ENCODE measurements at regions not wholly inside any gene's neighbourhood (a gene's known extent, or its start where the extent isn't known, plus 50 kb on each side); places are given as distances from the start of the nearest gene placed in this dataset.
"Not testable (repeated sequence)": the region's sequence is repeated elsewhere in the genome, so short reads cannot be mapped to it uniquely, and the experiment has no call there.

DNA sequence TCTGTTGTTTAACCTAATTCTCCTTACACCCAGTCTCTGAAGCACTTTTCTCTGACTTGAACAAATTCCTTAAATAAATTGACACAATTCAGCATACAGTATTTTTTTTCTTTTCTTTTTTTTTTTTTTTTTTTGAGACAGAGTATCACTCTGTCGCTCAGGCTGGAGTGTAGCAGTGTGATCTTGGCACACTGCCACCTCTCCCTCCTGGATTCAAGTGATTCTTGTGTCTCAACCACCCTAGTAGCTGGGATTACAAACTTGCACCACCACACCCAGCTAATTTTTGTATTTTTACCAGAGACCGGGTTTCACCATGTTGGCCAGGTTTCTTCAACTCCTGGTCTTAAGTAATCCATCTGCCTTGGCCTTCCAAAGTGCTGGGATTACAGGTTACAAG is 1498.1 kb upstream of the PCDH10 start:
- TF ChIP-seq POLR2AphosphoS5 (IDR thresholded peaks at IDR 0.05; ENCODE audit: insufficient read depth in 1 of 2, low read depth in 1 of 2): no peak
- no peak for TF ChIP-seq POLR2A (IDR thresholded peaks at IDR 0.05)
- TF ChIP-seq, protein P1, sequence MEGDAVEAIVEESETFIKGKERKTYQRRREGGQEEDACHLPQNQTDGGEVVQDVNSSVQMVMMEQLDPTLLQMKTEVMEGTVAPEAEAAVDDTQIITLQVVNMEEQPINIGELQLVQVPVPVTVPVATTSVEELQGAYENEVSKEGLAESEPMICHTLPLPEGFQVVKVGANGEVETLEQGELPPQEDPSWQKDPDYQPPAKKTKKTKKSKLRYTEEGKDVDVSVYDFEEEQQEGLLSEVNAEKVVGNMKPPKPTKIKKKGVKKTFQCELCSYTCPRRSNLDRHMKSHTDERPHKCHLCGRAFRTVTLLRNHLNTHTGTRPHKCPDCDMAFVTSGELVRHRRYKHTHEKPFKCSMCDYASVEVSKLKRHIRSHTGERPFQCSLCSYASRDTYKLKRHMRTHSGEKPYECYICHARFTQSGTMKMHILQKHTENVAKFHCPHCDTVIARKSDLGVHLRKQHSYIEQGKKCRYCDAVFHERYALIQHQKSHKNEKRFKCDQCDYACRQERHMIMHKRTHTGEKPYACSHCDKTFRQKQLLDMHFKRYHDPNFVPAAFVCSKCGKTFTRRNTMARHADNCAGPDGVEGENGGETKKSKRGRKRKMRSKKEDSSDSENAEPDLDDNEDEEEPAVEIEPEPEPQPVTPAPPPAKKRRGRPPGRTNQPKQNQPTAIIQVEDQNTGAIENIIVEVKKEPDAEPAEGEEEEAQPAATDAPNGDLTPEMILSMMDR (IDR thresholded peaks at IDR 0.05): no peak
- intact Hi-C loops (cut with DNase I): no loop called here

DNA sequence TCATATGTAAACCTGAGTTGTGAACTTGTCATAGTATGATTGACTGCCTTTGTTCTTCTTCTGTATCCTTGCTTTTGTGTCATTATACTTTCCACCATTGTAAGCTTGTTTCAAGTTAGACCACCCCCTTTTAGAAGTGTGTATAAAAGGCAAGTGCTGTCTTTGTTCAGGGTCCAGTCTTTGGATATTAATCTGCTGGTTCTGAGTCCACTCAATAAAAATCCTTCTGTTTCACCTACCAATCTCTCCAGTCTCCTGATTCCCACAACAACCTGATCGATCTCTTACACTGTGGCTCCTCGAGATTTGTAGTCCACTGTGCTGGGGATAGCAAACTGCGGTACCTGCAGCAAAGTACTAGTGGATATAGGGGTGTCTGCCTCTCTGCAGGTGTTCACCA is 1465.8 kb upstream of the PCDH10 start:
- DNase-seq (ENCODE audit: extremely low spot score in 2 of 2); H3K4me1 ChIP-seq; H3K36me3 ChIP-seq; intact Hi-C loops (cut with DNase I); H3K4me3 ChIP-seq; H3K9me3 ChIP-seq; H3K27ac ChIP-seq; H3K27me3 ChIP-seq: not testable (repeated sequence)

More for the DNA sequence above, 1498.1 kb upstream of the PCDH10 start:
- Histone ChIP-seq H3K9me3 (no peaks in the 10 kb centered on the region), H3K27me3 (no peaks in the 10 kb centered on the region), H3K4me3 (no peak overlapping the region), H3K36me3 (no peaks in the 10 kb centered on the region), H3K27ac (no peak overlapping the region), H3K4me1 (no peaks in the 10 kb centered on the region)
- DNase-seq (ENCODE audit: extremely low spot score in 2 of 2): no peak

DNA sequence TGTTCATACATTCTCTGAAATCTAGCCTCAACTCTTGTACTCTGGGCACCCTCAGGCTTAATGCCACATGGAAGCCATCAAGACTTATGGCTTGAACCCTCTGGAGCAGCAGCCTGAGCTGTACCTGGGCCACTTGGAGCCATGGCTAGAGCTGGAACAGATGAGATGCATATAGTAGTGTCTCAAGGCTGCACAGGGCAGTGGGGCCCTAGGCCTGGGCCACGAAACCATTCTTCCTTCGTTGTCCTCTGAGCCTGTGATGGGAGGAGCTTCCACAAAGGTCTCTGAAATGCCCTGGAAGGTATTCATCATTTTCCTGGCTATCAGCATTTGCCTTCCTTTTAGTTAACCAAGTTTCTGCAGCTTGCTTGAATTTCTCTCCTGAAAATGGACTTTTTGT is 1427.2 kb upstream of the PCDH10 start:
- H3K9me3 ChIP-seq: no peaks in the 10 kb centered on the region
- no peak overlapping the region for H3K27ac ChIP-seq
- no peak for DNase-seq (ENCODE audit: extremely low spot score in 2 of 2)
- H3K4me3 ChIP-seq: no peak overlapping the region
- no peaks in the 10 kb centered on the region for H3K27me3 ChIP-seq
- no peaks in the 10 kb centered on the region for H3K36me3 ChIP-seq
- TF ChIP-seq, protein P1 (IDR thresholded peaks at IDR 0.05): no peak
- no peak for TF ChIP-seq POLR2AphosphoS5 (IDR thresholded peaks at IDR 0.05; ENCODE audit: insufficient read depth in 1 of 2, low read depth in 1 of 2)
- no peak for TF ChIP-seq POLR2A (IDR thresholded peaks at IDR 0.05)
- no peaks in the 10 kb centered on the region for H3K4me1 ChIP-seq
- intact Hi-C loops (cut with DNase I): no loop called here

DNA sequence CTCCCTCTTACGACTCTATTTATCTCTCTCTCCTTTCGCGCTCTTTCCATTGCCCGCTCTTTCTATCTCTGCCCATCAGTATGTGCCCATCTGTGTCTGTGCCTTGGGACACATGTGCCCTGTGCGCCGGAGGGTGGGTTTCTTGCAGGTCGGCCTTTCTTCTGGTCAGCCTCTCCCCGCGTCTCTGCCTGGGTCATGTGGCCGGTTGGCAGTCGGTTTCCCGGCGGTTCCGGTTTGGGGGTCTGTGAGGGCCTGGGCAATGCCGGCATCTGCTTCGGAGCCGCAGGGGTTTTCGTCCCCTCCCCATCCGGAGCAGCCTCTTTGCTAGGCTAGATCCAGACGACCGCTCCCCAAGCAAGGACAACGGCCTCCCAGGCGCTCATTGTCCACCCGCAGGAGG is 1426.0 kb upstream of the PCDH10 start:
- intact Hi-C loops (cut with DNase I); H3K27ac ChIP-seq; H3K4me1 ChIP-seq; H3K27me3 ChIP-seq; H3K4me3 ChIP-seq; DNase-seq (ENCODE audit: extremely low spot score in 2 of 2); H3K36me3 ChIP-seq; H3K9me3 ChIP-seq: not testable (repeated sequence)

DNA sequence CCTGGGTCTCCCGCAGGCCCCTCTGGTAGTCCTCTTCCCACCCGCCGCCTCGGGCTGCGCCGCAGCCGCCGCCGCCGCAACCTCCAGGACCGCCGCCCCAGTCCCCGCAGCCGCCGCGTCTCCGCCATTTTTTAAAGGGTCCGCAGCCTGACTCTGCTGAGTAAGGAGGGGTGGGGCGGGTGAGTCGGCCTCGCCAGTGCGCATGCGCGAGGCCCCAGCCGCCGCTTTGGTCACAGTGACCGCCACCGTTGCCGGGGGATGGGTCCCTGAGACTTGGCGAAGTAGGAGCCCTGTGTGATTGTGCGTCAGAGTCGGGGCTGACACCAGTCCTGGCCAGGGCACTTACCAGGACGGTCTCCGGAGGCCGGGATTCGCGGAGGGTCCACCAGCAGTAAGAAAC is 1424.2 kb upstream of the PCDH10 start:
- H3K4me1 ChIP-seq; DNase-seq (ENCODE audit: extremely low spot score in 2 of 2): not testable (repeated sequence)

DNA sequence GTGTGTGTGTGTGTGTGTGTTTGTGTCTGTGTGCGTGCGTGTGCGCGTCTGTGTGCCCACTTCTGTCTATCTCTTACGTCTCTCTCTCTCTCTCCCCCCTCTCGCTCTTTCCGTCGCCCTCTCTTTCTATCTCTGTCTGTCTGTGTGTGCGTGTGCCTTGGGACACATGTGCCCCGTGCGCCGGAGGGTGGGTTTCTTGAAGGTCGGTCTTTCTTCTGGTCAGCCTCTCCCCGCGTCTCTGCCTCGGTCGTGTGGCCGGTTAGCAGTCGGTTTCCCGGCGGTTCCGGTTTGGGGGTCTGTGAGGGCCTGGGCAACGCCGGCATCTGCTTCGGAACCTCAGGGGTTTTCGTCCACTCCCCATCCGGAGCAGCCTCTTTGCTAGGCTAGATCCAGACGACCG is 1423.6 kb upstream of the PCDH10 start:
- intact Hi-C loops (cut with DNase I); H3K36me3 ChIP-seq; DNase-seq (ENCODE audit: extremely low spot score in 2 of 2); H3K9me3 ChIP-seq; H3K27ac ChIP-seq; H3K27me3 ChIP-seq; H3K4me1 ChIP-seq; H3K4me3 ChIP-seq: not testable (repeated sequence)

More for the DNA sequence above, 1424.2 kb upstream of the PCDH10 start:
- H3K36me3 ChIP-seq; H3K9me3 ChIP-seq; H3K27ac ChIP-seq; H3K27me3 ChIP-seq; intact Hi-C loops (cut with DNase I); H3K4me3 ChIP-seq: not testable (repeated sequence)

DNA sequence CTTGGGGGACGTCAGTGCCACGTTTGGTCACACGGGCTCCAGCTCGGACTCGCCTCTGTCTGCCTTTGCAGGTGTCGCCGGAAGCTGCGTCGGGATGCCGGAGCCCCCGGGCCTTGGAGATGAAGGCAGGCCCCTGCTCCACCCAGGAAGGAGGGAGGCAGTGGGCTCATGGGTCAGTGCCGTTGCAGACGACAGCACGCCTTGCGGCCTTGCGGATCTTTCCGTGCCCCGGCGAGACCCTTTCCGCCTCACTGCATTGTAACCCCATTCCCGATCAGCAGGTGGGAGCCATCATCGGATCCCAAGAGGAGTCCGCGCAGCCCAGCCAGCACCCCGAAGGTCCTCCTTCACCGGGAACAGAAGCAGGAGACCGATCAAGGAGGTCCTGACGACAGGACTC is 1422.2 kb upstream of the PCDH10 start:
- H3K36me3 ChIP-seq; H3K27ac ChIP-seq; H3K4me3 ChIP-seq; H3K9me3 ChIP-seq; H3K4me1 ChIP-seq; intact Hi-C loops (cut with DNase I); DNase-seq (ENCODE audit: extremely low spot score in 2 of 2); H3K27me3 ChIP-seq: not testable (repeated sequence)

DNA sequence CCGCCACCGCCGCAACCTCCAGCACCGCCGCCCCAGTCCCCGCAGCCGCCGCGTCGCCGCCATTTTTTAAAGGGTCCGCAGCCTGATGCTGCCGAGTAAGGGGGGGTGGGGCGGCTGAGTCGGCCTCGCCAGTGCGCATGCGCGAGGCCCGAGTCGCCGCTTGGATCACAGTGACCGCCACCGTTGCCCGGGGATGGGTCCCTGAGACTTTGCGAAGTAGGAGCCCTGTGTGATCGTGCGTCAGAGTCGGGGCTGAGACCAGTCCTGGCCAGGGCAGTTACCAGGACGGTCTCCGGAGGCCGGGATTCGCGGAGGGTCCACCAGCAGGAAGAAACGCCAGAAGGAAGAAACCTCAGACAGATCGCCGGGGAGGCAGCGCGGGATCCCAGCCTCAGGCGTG is 1421.7 kb upstream of the PCDH10 start:
- DNase-seq (ENCODE audit: extremely low spot score in 2 of 2); H3K27ac ChIP-seq; H3K27me3 ChIP-seq; H3K4me1 ChIP-seq; H3K9me3 ChIP-seq; H3K4me3 ChIP-seq; intact Hi-C loops (cut with DNase I); H3K36me3 ChIP-seq: not testable (repeated sequence)

DNA sequence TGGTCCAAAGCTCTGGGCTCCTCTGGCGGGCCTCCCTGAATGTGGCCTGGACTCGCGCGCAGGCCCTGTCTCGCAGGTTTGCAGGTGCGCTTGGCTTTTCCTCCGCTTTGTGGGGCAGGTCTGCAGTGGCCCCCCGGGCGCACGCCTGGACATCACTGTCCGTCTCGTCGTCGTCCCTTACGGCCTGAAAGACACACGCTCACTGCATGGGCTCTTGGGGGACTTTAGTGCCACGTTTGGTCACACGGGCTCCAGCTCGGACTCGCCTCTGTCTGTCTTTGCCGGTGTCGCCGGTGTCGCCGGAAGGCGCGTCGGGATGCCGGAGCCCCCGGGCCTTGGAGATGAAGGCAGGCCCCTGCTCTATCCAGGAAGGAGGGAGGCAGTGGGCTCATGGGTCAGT is 1419.9 kb upstream of the PCDH10 start:
- H3K9me3 ChIP-seq; intact Hi-C loops (cut with DNase I); H3K27ac ChIP-seq; H3K4me3 ChIP-seq; H3K4me1 ChIP-seq; H3K27me3 ChIP-seq; DNase-seq (ENCODE audit: extremely low spot score in 2 of 2); H3K36me3 ChIP-seq: not testable (repeated sequence)

DNA sequence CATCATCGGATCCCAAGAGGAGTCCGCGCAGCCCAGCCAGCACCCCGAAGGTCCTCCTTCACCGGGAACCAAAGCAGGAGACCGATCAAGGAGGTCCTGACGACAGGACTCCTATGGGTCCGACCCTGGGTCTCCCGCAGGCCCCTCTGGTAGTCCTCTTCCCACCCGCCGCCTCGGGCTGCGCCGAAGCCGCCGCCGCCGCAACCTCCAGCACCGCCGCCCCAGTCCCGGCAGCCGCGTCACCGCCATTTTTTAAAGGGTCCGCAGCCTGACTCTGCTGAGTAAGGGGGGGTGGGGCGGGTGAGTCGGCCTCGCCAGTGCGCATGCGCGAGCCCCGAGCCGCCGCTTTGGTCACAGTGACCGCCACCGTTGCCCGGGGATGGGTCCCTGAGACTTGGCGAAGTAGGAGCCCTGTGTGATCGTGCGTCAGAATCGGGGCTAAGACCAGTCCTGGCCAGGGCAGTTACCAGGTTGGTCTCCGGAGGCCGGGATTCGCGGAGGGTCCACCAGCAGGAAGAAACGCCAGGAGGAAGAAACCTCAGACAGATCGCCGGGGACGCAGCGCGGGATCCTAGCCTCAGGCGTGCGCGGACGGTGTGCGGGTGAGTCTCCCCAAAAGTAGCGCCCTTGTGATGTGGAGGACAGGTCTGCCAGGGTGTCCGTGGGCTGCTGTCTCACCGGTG is 1419.2 kb upstream of the PCDH10 start:
- H3K4me3 ChIP-seq; H3K27ac ChIP-seq; H3K27me3 ChIP-seq; H3K36me3 ChIP-seq; H3K9me3 ChIP-seq; H3K4me1 ChIP-seq; DNase-seq (ENCODE audit: extremely low spot score in 2 of 2); intact Hi-C loops (cut with DNase I): not testable (repeated sequence)

DNA sequence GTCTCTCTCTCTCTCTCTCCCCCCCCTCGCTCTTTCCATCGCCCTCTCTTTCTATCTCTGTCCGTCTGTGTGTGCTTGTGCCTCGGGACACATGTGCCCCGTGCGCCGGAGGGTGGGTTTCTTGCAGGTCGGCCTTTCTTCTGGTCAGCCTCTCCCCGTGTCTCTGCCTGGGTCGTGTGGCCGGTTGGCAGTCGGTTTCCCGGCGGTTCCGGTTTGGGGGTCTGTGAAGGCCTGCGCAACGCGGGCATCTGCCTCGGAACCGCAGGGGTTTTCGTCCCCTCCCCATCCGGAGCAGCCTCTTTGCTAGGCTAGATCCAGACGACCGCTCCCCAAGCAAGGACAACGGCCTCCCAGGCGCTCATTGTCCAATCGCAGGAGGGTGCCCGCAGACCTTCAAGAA is 1418.5 kb upstream of the PCDH10 start:
- DNase-seq (ENCODE audit: extremely low spot score in 2 of 2); H3K4me1 ChIP-seq; H3K4me3 ChIP-seq; H3K36me3 ChIP-seq; H3K27ac ChIP-seq; H3K9me3 ChIP-seq; H3K27me3 ChIP-seq; intact Hi-C loops (cut with DNase I): not testable (repeated sequence)

Measured in vagina (tissue), 2 donors.